ENCODE measurements at regions not wholly inside any gene's neighbourhood (a gene's known extent, or its start where the extent isn't known, plus 50 kb on each side); places are given as distances from the start of the nearest gene placed in this dataset.
"Not testable (repeated sequence)": the region's sequence is repeated elsewhere in the genome, so short reads cannot be mapped to it uniquely, and the experiment has no call there.

- DNase-seq, result no peak
Measured at GRCh38 chr14:84041421-84041820, 1488.5 kb upstream of the FLRT2 start.

GRCh38 chr14:84042992-84043391 lies 1487.0 kb upstream of the FLRT2 start:
- no peak for DNase-seq

GRCh38 chr14:84064316-84065125 lies 1465.4 kb upstream of the FLRT2 start:
- DNase-seq, result no peak

- DNase-seq, result no peak
Measured at GRCh38 chr14:84065811-84066210, 1464.1 kb upstream of the FLRT2 start.

GRCh38 chr14:84068288-84068687 lies 1461.7 kb upstream of the FLRT2 start:
- DNase-seq, result no peak

- DNase-seq, result no peak
Measured at GRCh38 chr14:84071061-84071460, 1458.9 kb upstream of the FLRT2 start.

- DNase-seq, result no peak
Measured at GRCh38 chr14:84074626-84075025, 1455.3 kb upstream of the FLRT2 start.

- no peak for DNase-seq
Measured at GRCh38 chr14:84080944-84081343, 1449.0 kb upstream of the FLRT2 start.

GRCh38 chr14:84084056-84084630 lies 1445.8 kb upstream of the FLRT2 start:
- DNase-seq, result no peak

GRCh38 chr14:84085493-84085892 lies 1444.5 kb upstream of the FLRT2 start:
- no peak for DNase-seq

- DNase-seq, result no peak
Measured at GRCh38 chr14:84086714-84087113, 1443.2 kb upstream of the FLRT2 start.

- no peak for DNase-seq
Measured at GRCh38 chr14:84087986-84088531, 1441.9 kb upstream of the FLRT2 start.

- no peak for DNase-seq
Measured at GRCh38 chr14:84090837-84091236, 1439.1 kb upstream of the FLRT2 start.

- no peak for DNase-seq
Measured at GRCh38 chr14:84095681-84096080, 1434.3 kb upstream of the FLRT2 start.

GRCh38 chr14:84098261-84098660 lies 1431.7 kb upstream of the FLRT2 start:
- no peak for DNase-seq

GRCh38 chr14:84099560-84099959 lies 1430.4 kb upstream of the FLRT2 start:
- DNase-seq, result not testable (repeated sequence)

GRCh38 chr14:84107835-84108343 lies 1422.1 kb upstream of the FLRT2 start:
- no peak for DNase-seq

GRCh38 chr14:84108746-84109457 lies 1421.0 kb upstream of the FLRT2 start:
- DNase-seq, result no peak

GRCh38 chr14:84112589-84112988 lies 1417.4 kb upstream of the FLRT2 start:
- no peak for DNase-seq

GRCh38 chr14:84125676-84126075 lies 1404.3 kb upstream of the FLRT2 start:
- no peak for DNase-seq

- DNase-seq, result no peak
Measured at GRCh38 chr14:84127495-84127894, 1402.4 kb upstream of the FLRT2 start.

- DNase-seq, result no peak
Measured at GRCh38 chr14:84128050-84128449, 1401.9 kb upstream of the FLRT2 start.

- no peak for DNase-seq
Measured at GRCh38 chr14:84129007-84129406, 1400.9 kb upstream of the FLRT2 start.

All from activated gamma-delta T cell (primary cell).